ENCODE measurements at regions not wholly inside any gene's neighbourhood (a gene's known extent, or its start where the extent isn't known, plus 50 kb on each side); places are given as distances from the start of the nearest gene placed in this dataset.

- no peaks in the 10 kb centered on the region for H3K9me1 ChIP-seq (ENCODE audit: control insufficient read depth, insufficient read depth, low read length)
- peaks cover 0 to 5% of the 10 kb centered on the region in 2 experiments; a peak in 1 of 5 replicates for H3K27me3 ChIP-seq (ENCODE audit: control insufficient read depth in 2 of 2, insufficient read depth in 2 of 2, low read length in 2 of 2)
- intact Hi-C loops (cut with micrococcal nuclease): no loop called here
- H4K20me1 ChIP-seq (replicated peaks; ENCODE audit: control insufficient read depth, insufficient read depth, low read length): no peaks in the 10 kb centered on the region; the same call in 1 of the 2 replicates
- H3K4me3 ChIP-seq: no peak overlapping the region
- CTCF ChIA-PET (ENCODE audit: low intra/inter-chr PET ratio): no interaction called here
- ATAC-seq (no peak), FAIRE-seq (no peak), DNase-seq (ENCODE audit: extremely low read depth in 1 of 4, low spot score in 3 of 4) (peak in 2 of 4 experiments; percentile 2 to 6)
- no peaks in the 10 kb centered on the region for H3K79me2 ChIP-seq (ENCODE audit: control insufficient read depth, insufficient read depth, low read length)
- WGBS (ENCODE audit: insufficient coverage, low coverage, missing lambda C conversion rate): 0% methylated on average over 5 of the region's 5 CpGs
- no peaks in the 10 kb centered on the region for H3K9me3 ChIP-seq (replicated peaks; ENCODE audit: control insufficient read depth, insufficient read depth, low read depth, low read length)
- POLR2A ChIA-PET: interaction anchor here (1.0 kb wide), 1 partner anchor 19 kb away, joined by 3 read pairs; no protein-coding TSS in a partner anchor
- peak; percentile 34 for TF ChIP-seq MEIS2 (IDR thresholded peaks at IDR 0.05; ENCODE audit: partially characterized antibody)
- no peak for TF ChIP-seq SAFB (IDR thresholded peaks at IDR 0.05; ENCODE audit: borderline replicate concordance, low read depth, low read length)
- peak; percentile 45 for TF ChIP-seq CBFA2T2 (conservative IDR thresholded peaks at IDR 0.05)
- peak; percentile 65; the same call in 1 of the 2 replicates for TF ChIP-seq TEAD4 (IDR thresholded peaks at IDR 0.05; ENCODE audit: low read length)
- no peak for TF ChIP-seq TEAD4 (CRISPR knock-in tag; IDR thresholded peaks at IDR 0.05; ENCODE audit: borderline replicate concordance)
- peak; percentile 55 for TF ChIP-seq TCF3 (CRISPR knock-in tag; IDR thresholded peaks at IDR 0.05)
- peak; percentile 40 to 60; a peak in 2 of 4 replicates for TF ChIP-seq KDM1A (IDR thresholded peaks at IDR 0.05)
- TF ChIP-seq MTA2 (IDR thresholded peaks at IDR 0.05; ENCODE audit: low read depth): peak; percentile 20; the same call in 1 of the 2 replicates
- TF ChIP-seq, protein P1, sequence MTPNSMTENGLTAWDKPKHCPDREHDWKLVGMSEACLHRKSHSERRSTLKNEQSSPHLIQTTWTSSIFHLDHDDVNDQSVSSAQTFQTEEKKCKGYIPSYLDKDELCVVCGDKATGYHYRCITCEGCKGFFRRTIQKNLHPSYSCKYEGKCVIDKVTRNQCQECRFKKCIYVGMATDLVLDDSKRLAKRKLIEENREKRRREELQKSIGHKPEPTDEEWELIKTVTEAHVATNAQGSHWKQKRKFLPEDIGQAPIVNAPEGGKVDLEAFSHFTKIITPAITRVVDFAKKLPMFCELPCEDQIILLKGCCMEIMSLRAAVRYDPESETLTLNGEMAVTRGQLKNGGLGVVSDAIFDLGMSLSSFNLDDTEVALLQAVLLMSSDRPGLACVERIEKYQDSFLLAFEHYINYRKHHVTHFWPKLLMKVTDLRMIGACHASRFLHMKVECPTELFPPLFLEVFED (CRISPR knock-in tag; conservative IDR thresholded peaks at IDR 0.05): no peak
- TF ChIP-seq, protein P2, sequence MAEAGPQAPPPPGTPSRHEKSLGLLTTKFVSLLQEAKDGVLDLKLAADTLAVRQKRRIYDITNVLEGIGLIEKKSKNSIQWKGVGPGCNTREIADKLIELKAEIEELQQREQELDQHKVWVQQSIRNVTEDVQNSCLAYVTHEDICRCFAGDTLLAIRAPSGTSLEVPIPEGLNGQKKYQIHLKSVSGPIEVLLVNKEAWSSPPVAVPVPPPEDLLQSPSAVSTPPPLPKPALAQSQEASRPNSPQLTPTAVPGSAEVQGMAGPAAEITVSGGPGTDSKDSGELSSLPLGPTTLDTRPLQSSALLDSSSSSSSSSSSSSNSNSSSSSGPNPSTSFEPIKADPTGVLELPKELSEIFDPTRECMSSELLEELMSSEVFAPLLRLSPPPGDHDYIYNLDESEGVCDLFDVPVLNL (CRISPR knock-in tag; IDR thresholded peaks at IDR 0.05; ENCODE audit: low read depth): no peak
- TF ChIP-seq KAT7 (CRISPR knock-in tag; IDR thresholded peaks at IDR 0.05; ENCODE audit: borderline replicate concordance): no peak
- TF ChIP-seq CBFA2T3 (IDR thresholded peaks at IDR 0.05): peak; percentile 67
- peak; percentile 64 for TF ChIP-seq TAL1 (IDR thresholded peaks at IDR 0.05)
- 0 out of 2 replicates have a peak, but pooled peaks have one; percentile 23 for TF ChIP-seq PML (IDR thresholded peaks at IDR 0.05; ENCODE audit: low read length)
- TF ChIP-seq ARID1B (IDR thresholded peaks at IDR 0.05): peak; percentile 48
- TF ChIP-seq RCOR1 (IDR thresholded peaks at IDR 0.05; ENCODE audit: borderline replicate concordance in 1 of 2, low read depth in 2 of 2, low read length in 2 of 2): peak in 1 of 2 experiments; percentile 41; a peak in 1 of 4 replicates
- TF ChIP-seq CXXC5 (CRISPR knock-in tag; IDR thresholded peaks at IDR 0.05): 0 out of 2 replicates have a peak, but pooled peaks have one; percentile 10
- no peak for TF ChIP-seq ELF2 (CRISPR knock-in tag; IDR thresholded peaks at IDR 0.05)
- H3K36me3 ChIP-seq (ENCODE audit: control insufficient read depth, insufficient read depth, low read length): no peaks in the 10 kb centered on the region
- no TSS peak for BruUV-seq (replicated peaks)
- no peak overlapping the region for H3K9ac ChIP-seq (ENCODE audit: insufficient read depth in 1 of 2, low read depth in 2 of 2, low read length in 2 of 2)
- no peak overlapping the region for H3K27ac ChIP-seq (ENCODE audit: extremely low read depth, low read depth, low read length)
- H2AFZ ChIP-seq (ENCODE audit: low read depth, low read length): no peak overlapping the region
- H3K4me2 ChIP-seq (ENCODE audit: insufficient read depth, low read length): no peak overlapping the region
- peaks cover 2 to 8% of the 10 kb centered on the region in 2 experiments; a peak in 4 of 5 replicates for H3K4me1 ChIP-seq (replicated peaks in 1 of 2; ENCODE audit: control insufficient read depth in 2 of 2, insufficient read depth in 2 of 2, low read length in 2 of 2)
- in situ Hi-C loops (cut with MboI): no loop called here
Observed at GRCh38 chr3:73254062-73254461, 192.6 kb downstream of the EBLN2 start.

Measured in K562 (cell line).